HepG2 (cell line): ENCODE measurements at regions not wholly inside any gene's neighbourhood (a gene's known extent, or its start where the extent isn't known, plus 50 kb on each side); places are given as distances from the start of the nearest gene placed in this dataset.

Experiments used
- ATAC-seq: fragments of 200-7000 bp; cut with Tn5 transposase; 3 replicates; pipeline ENCODE4 v1.9.1; 2020; ENCODE audit warnings: mild to moderate bottlenecking, moderate library complexity
- BruUV-seq: library from RNA; stranded (reverse); fragments of 400-500 nt; replicated peaks from 2 replicates; lab custom pipeline; 2021; lab: Mats Ljungman, UMichigan
- CTCF ChIA-PET: fragments of 300-600 bp; formaldehyde crosslinking; extraction: SDS; loops from one replicate; lab custom pipeline; 2021; ENCODE audit warnings: low total read pairs, inconsistent platforms, low intra/inter-chr PET ratio; lab: Yijun Ruan, JAX
- POLR2A ChIA-PET: fragments of 350-600 bp; sonication (Branson Sonifier 250); formaldehyde crosslinking; loops from one replicate; lab custom pipeline; 2020; ENCODE audit warnings: antibody characterized with exemption, inconsistent platforms; lab: Yijun Ruan, JAX
- DNase-seq: peaks from one replicate; pipeline ENCODE4 v3.0.0-alpha.2; 2015; ENCODE audit warnings: low spot score
- FAIRE-seq: peaks from 3 replicates; lab custom pipeline; 2011; peaks lifted over from hg19 to GRCh38; lab: Jason Lieb, UNC
- H2AFZ ChIP-seq: one replicate; pipeline ENCODE4 v1.6.1; 2011; ENCODE audit warnings: low read length, inconsistent platforms
- H3K27ac ChIP-seq: fragments of 300-600 bp; 3 replicates; pipeline ENCODE4 v1.8.0; 2011; ENCODE audit warnings: mixed run types, mild to moderate bottlenecking, mixed read lengths, low read length, inconsistent platforms; ENCODE audit not compliant: insufficient read depth; ENCODE audit errors: extremely low read length
- H3K27me3 ChIP-seq, 2 experiments: fragments of 200-600 bp in 1 of 2; 2 replicates in 1 of 2; 3 replicates in 1 of 2; pipeline versions ENCODE4 v1.6.0 to v1.8.0; 2011; ENCODE audit warnings: low read length in 2 of 2, mild to moderate bottlenecking in 2 of 2, moderate library complexity in 2 of 2, inconsistent platforms in 1 of 2; ENCODE audit not compliant: insufficient read depth in 2 of 2, control insufficient read depth in 1 of 2
- H3K36me3 ChIP-seq, 2 experiments: fragments of 200-600 bp in 1 of 2; replicated peaks in 1 of 2; 2 replicates in 1 of 2; 3 replicates in 1 of 2; pipeline versions ENCODE4 v1.5.1 to v1.8.0; 2011; ENCODE audit warnings: low read length in 2 of 2, inconsistent platforms in 1 of 2; ENCODE audit not compliant: insufficient read depth in 2 of 2, control insufficient read depth in 1 of 2
- H3K4me1 ChIP-seq: 2 replicates; pipeline ENCODE4 v1.5.1; 2012; ENCODE audit warnings: low read length, inconsistent platforms; ENCODE audit not compliant: insufficient read depth
- H3K4me2 ChIP-seq: 2 replicates; pipeline ENCODE4 v1.6.0; 2011; ENCODE audit warnings: low read depth, low read length, inconsistent platforms
- H3K4me3 ChIP-seq, 3 experiments: fragments of 200-600 bp in 1 of 3; sonication (generic), shearing (Covaris generic) in 1 of 3; replicated peaks in 1 of 3; 2 replicates each; pipeline ENCODE4 v1.5.1; 2011 to 2016; ENCODE audit warnings: low read length in 3 of 3, inconsistent platforms in 2 of 3, low read depth in 2 of 3, mild to moderate bottlenecking in 2 of 3, control low read depth in 1 of 3, mixed read lengths in 1 of 3; ENCODE audit not compliant: insufficient read depth in 1 of 3
- H3K79me2 ChIP-seq: one replicate; pipeline ENCODE4 v1.6.1; 2011; ENCODE audit warnings: low read length, inconsistent platforms; ENCODE audit not compliant: insufficient read depth
- H3K9ac ChIP-seq: 2 replicates; pipeline ENCODE4 v1.6.0; 2011; ENCODE audit warnings: mild to moderate bottlenecking, low read depth, low read length, inconsistent platforms; ENCODE audit not compliant: insufficient read depth
- H3K9me3 ChIP-seq: 2 replicates; pipeline ENCODE4 v1.5.1; 2012; ENCODE audit warnings: mild to moderate bottlenecking, low read length
- H4K20me1 ChIP-seq: 2 replicates; pipeline ENCODE4 v1.6.0; 2011; ENCODE audit warnings: inconsistent platforms, mild to moderate bottlenecking, low read length, moderate library complexity; ENCODE audit not compliant: insufficient read depth
- AGO1 ChIP-seq: fragments of 200-400 bp; formaldehyde crosslinking; IDR thresholded peaks from 2 replicates; pipeline ENCODE4 v1.6.1; 2017; ENCODE audit warnings: mild to moderate bottlenecking, low read depth, low read length, moderate library complexity; ENCODE audit not compliant: poor library complexity, severe bottlenecking
- ATF7-NPFF ChIP-seq: sonication (generic); formaldehyde crosslinking; IDR thresholded peaks from 2 replicates; pipeline ENCODE4 v1.8.1; 2023; ENCODE audit warnings: mild to moderate bottlenecking, low read depth, missing genetic modification reagents, moderate library complexity
- EP300 ChIP-seq, 3 experiments: sonication (generic) in 1 of 3; formaldehyde crosslinking in 1 of 3; IDR thresholded peaks; 2 replicates each; pipeline versions ENCODE4 v1.5.1 to v1.6.1; 2011 to 2020; ENCODE audit warnings: low read depth in 2 of 3, low read length in 2 of 3, borderline replicate concordance in 1 of 3, improper control_type of control experiment in 1 of 3, mild to moderate bottlenecking in 1 of 3, missing genetic modification reagents in 1 of 3, moderate library complexity in 1 of 3
- FOXC1 ChIP-seq: sonication (generic); formaldehyde crosslinking; IDR thresholded peaks from 2 replicates; pipeline ENCODE4 v1.8.0; 2022; ENCODE audit warnings: mild to moderate bottlenecking, missing genetic modification reagents, borderline replicate concordance
- GTF3A ChIP-seq: sonication (generic); formaldehyde crosslinking; conservative IDR thresholded peaks from 2 replicates; pipeline ENCODE4 v1.4.0; 2020; ENCODE audit warnings: mild to moderate bottlenecking, missing genetic modification reagents
- HNRNPUL1 ChIP-seq: fragments of 200-400 bp; formaldehyde crosslinking; IDR thresholded peaks from 2 replicates; pipeline ENCODE4 v1.6.1; 2017; ENCODE audit warnings: low read depth, mild to moderate bottlenecking, low read length, moderate library complexity
- HOXD1 ChIP-seq: sonication (generic); formaldehyde crosslinking; IDR thresholded peaks from 2 replicates; pipeline ENCODE4 v1.5.0; 2020; ENCODE audit warnings: missing genetic modification reagents
- KDM5A ChIP-seq: fragments of 200-600 bp; sonication (generic); IDR thresholded peaks from 2 replicates; pipeline ENCODE4 v1.7.0; 2018; ENCODE audit warnings: antibody characterized with exemption, mild to moderate bottlenecking, low read length, borderline replicate concordance
- NCOA2 ChIP-seq: sonication (generic); formaldehyde crosslinking; IDR thresholded peaks from 2 replicates; pipeline ENCODE4 v1.8.0; 2022; ENCODE audit warnings: inconsistent platforms
- SOX6 ChIP-seq, 2 experiments: fragments of 450-650 bp in 1 of 2; sonication (generic) in 1 of 2; formaldehyde crosslinking in 1 of 2; IDR thresholded peaks; 2 replicates each; pipeline versions ENCODE4 v1.4.0 to v1.6.1; 2017 to 2020; ENCODE audit warnings: antibody characterized with exemption in 1 of 2, mild to moderate bottlenecking in 1 of 2, missing genetic modification reagents in 1 of 2
- ZNF589 ChIP-seq: sonication (generic); formaldehyde crosslinking; conservative IDR thresholded peaks from 2 replicates; pipeline ENCODE4 v1.8.0; 2022; ENCODE audit warnings: mild to moderate bottlenecking, moderate library complexity, missing genetic modification reagents
- ZNF672 ChIP-seq: sonication (generic); formaldehyde crosslinking; IDR thresholded peaks from 2 replicates; pipeline ENCODE4 v1.8.1; 2022; ENCODE audit warnings: missing genetic modification reagents
- WGBS: methylation state at CpG from one replicate; pipeline ENCODE4 v1.1.6; 2017; ENCODE audit warnings: low lambda C conversion rate; 5-methylcytosine and 5-hydroxymethylcytosine counted together
- in situ Hi-C: cut with HindIII; loops from 2 replicates; pipeline ENCODE4 v1.10.0; 2017; ENCODE audit warnings: low pct_unique_long_range_greater_than_20kb; ENCODE audit not compliant: extremely low pct_ligation_motif_present
- intact Hi-C: fragments of 100-400 bp; cut with micrococcal nuclease; formaldehyde crosslinking; loops from one replicate; pipeline ENCODE4 v1.10.0; 2022; ENCODE audit not compliant: unreplicated experiment
- TF ChIP-seq, protein P1 (sequence below): IDR thresholded peaks from 2 replicates; pipeline ENCODE4 v1.6.1; 2016; ENCODE audit warnings: control low read depth
- TF ChIP-seq, protein P2 (sequence below), 2 experiments: IDR thresholded peaks; 2 replicates each; pipeline ENCODE4 v1.6.1; 2011 to 2012; ENCODE audit warnings: low read length in 2 of 2, borderline replicate concordance in 1 of 2, low read depth in 1 of 2, mild to moderate bottlenecking in 1 of 2, moderate library complexity in 1 of 2
- TF ChIP-seq, protein P3 (sequence below): sonication (generic); formaldehyde crosslinking; IDR thresholded peaks from 2 replicates; pipeline ENCODE4 v1.5.0; 2020; ENCODE audit warnings: mild to moderate bottlenecking, missing genetic modification reagents

DNA sequence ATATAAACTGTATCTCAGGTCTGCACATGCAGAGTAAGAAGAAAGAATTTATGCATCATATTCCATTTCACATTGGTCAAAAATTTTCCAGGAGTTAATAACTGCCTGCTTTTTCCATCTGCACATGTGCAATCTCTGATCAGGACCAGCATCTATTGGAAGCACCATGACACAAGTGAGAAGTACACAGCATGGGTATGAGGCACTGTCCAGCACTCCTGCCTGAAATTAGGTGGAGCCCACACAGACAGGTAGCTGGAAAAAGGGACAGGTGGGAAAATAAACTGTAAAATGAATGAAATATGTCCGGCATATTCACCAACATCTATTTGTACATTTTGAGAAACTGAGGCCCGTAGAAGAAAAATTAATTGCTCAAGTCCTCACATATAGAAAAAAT, 609.2 kb upstream of the NXPH2 start:
- no peak overlapping the region for H3K9ac ChIP-seq
- WGBS, result 1% methylated on average over 2 of the region's 2 CpGs
- BruUV-seq, result no TSS peak
- ChIA-PET CTCF (no interaction called here), POLR2A (no interaction called here)
- intact Hi-C loops, result no loop called here
- no peak overlapping the region for H3K4me2 ChIP-seq
- no peak overlapping the region for H2AFZ ChIP-seq
- DNase-seq (no peak), FAIRE-seq (no peak), ATAC-seq (no peak)
- H3K79me2 ChIP-seq, result no peaks in the 10 kb centered on the region
- no peaks in the 10 kb centered on the region for H3K9me3 ChIP-seq
- H3K27ac ChIP-seq, result no peak overlapping the region
- in situ Hi-C loops, result no loop called here
- H4K20me1 ChIP-seq, result no peaks in the 10 kb centered on the region
- no peaks in the 10 kb centered on the region for H3K4me1 ChIP-seq
- no peaks in the 10 kb centered on the region for H3K27me3 ChIP-seq
- no peaks in the 10 kb centered on the region for H3K36me3 ChIP-seq
- no peak overlapping the region for H3K4me3 ChIP-seq
- TF ChIP-seq KDM5A (no peak), GTF3A (CRISPR knock-in tag) (no peak), ZNF589 (CRISPR knock-in tag) (no peak), NCOA2 (CRISPR knock-in tag) (no peak), ZNF672 (CRISPR knock-in tag) (no peak), FOXC1 (no peak), HNRNPUL1 (no peak), SOX6 (IDR thresholded peaks at IDR 0.05) (no peak), SOX6 (CRISPR knock-in tag; IDR thresholded peaks at IDR 0.05) (no peak), HOXD1 (CRISPR knock-in tag) (no peak), EP300 (IDR thresholded peaks at IDR 0.05; ENCODE audit: low read depth in 2 of 2, low read length in 2 of 2) (no peak), EP300 (CRISPR knock-in tag; IDR thresholded peaks at IDR 0.05; ENCODE audit: borderline replicate concordance) (no peak), AGO1 (no peak), ATF7-NPFF (no peak)
- TF ChIP-seq, protein P1, sequence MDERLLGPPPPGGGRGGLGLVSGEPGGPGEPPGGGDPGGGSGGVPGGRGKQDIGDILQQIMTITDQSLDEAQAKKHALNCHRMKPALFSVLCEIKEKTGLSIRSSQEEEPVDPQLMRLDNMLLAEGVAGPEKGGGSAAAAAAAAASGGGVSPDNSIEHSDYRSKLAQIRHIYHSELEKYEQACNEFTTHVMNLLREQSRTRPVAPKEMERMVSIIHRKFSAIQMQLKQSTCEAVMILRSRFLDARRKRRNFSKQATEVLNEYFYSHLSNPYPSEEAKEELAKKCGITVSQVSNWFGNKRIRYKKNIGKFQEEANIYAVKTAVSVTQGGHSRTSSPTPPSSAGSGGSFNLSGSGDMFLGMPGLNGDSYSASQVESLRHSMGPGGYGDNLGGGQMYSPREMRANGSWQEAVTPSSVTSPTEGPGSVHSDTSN, result no peak
- TF ChIP-seq, protein P2, sequence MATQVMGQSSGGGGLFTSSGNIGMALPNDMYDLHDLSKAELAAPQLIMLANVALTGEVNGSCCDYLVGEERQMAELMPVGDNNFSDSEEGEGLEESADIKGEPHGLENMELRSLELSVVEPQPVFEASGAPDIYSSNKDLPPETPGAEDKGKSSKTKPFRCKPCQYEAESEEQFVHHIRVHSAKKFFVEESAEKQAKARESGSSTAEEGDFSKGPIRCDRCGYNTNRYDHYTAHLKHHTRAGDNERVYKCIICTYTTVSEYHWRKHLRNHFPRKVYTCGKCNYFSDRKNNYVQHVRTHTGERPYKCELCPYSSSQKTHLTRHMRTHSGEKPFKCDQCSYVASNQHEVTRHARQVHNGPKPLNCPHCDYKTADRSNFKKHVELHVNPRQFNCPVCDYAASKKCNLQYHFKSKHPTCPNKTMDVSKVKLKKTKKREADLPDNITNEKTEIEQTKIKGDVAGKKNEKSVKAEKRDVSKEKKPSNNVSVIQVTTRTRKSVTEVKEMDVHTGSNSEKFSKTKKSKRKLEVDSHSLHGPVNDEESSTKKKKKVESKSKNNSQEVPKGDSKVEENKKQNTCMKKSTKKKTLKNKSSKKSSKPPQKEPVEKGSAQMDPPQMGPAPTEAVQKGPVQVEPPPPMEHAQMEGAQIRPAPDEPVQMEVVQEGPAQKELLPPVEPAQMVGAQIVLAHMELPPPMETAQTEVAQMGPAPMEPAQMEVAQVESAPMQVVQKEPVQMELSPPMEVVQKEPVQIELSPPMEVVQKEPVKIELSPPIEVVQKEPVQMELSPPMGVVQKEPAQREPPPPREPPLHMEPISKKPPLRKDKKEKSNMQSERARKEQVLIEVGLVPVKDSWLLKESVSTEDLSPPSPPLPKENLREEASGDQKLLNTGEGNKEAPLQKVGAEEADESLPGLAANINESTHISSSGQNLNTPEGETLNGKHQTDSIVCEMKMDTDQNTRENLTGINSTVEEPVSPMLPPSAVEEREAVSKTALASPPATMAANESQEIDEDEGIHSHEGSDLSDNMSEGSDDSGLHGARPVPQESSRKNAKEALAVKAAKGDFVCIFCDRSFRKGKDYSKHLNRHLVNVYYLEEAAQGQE (IDR thresholded peaks at IDR 0.05; ENCODE audit: borderline replicate concordance in 1 of 2, low read depth in 1 of 2, low read length in 2 of 2), result no peak
- TF ChIP-seq, protein P3, sequence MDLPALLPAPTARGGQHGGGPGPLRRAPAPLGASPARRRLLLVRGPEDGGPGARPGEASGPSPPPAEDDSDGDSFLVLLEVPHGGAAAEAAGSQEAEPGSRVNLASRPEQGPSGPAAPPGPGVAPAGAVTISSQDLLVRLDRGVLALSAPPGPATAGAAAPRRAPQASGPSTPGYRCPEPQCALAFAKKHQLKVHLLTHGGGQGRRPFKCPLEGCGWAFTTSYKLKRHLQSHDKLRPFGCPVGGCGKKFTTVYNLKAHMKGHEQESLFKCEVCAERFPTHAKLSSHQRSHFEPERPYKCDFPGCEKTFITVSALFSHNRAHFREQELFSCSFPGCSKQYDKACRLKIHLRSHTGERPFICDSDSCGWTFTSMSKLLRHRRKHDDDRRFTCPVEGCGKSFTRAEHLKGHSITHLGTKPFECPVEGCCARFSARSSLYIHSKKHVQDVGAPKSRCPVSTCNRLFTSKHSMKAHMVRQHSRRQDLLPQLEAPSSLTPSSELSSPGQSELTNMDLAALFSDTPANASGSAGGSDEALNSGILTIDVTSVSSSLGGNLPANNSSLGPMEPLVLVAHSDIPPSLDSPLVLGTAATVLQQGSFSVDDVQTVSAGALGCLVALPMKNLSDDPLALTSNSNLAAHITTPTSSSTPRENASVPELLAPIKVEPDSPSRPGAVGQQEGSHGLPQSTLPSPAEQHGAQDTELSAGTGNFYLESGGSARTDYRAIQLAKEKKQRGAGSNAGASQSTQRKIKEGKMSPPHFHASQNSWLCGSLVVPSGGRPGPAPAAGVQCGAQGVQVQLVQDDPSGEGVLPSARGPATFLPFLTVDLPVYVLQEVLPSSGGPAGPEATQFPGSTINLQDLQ, result no peak
